LNCaP clone FGC (cell line): ENCODE measurements at regions not wholly inside any gene's neighbourhood (a gene's known extent, or its start where the extent isn't known, plus 50 kb on each side); places are given as distances from the start of the nearest gene placed in this dataset.
A peak's percentile ranks its signal among the peaks of the same experiment; 100 is the strongest.
"Not testable (repeated sequence)": the region's sequence is repeated elsewhere in the genome, so short reads cannot be mapped to it uniquely, and the experiment has no call there.

ENCODE experiments used
- DNase-seq: peaks from one replicate; pipeline ENCODE4 v3.0.0-alpha.2; 2011; ENCODE audit warnings: low read depth
- H3K4me3 ChIP-seq: 2 replicates; pipeline ENCODE4 v1.5.1; 2011; ENCODE audit warnings: mild to moderate bottlenecking, low read depth, low read length, control low read depth
- TF ChIP-seq, protein P1 (sequence below): IDR thresholded peaks from 2 replicates; pipeline ENCODE4 v1.5.1; 2012; ENCODE audit warnings: mild to moderate bottlenecking; ENCODE audit not compliant: control insufficient read depth, insufficient read depth; ENCODE audit errors: extremely low read depth

DNA sequence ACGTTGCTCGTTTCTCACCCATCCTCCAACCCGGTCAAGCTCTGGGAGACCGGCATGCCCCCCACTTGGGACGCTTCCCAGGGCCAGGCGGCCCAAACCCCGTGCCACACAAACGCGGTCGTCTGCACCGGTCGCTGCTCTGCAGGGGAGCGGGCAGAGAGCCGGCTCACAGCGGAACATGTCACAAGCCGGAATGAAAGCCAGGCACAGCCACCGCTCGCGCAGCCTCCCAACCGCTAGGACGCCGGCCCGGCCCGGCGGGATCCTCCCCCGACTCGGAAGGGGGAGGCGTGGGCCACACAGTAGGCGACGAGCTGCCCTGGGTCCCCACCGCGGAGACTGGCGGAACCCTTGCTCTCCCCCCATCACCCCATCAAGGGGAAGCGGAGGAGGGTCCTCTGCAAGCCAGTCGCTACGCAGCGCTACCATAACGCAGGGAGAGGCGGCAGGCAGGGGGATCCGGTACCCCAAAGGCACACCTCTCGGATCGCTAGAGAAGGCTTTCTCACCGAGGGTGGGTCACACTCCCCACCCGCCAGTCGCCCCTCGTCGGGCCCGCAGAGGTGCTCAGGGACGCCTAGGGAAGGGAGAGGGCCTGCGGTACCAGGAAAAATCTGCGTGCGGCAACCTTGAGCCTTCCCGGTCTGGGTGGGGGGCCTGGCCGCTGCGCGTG, 768.4 kb upstream of the DEFB115 start:
- DNase-seq: no peak
- TF ChIP-seq, protein P1, sequence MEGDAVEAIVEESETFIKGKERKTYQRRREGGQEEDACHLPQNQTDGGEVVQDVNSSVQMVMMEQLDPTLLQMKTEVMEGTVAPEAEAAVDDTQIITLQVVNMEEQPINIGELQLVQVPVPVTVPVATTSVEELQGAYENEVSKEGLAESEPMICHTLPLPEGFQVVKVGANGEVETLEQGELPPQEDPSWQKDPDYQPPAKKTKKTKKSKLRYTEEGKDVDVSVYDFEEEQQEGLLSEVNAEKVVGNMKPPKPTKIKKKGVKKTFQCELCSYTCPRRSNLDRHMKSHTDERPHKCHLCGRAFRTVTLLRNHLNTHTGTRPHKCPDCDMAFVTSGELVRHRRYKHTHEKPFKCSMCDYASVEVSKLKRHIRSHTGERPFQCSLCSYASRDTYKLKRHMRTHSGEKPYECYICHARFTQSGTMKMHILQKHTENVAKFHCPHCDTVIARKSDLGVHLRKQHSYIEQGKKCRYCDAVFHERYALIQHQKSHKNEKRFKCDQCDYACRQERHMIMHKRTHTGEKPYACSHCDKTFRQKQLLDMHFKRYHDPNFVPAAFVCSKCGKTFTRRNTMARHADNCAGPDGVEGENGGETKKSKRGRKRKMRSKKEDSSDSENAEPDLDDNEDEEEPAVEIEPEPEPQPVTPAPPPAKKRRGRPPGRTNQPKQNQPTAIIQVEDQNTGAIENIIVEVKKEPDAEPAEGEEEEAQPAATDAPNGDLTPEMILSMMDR: no peak
- no peak overlapping the region for H3K4me3 ChIP-seq

DNA sequence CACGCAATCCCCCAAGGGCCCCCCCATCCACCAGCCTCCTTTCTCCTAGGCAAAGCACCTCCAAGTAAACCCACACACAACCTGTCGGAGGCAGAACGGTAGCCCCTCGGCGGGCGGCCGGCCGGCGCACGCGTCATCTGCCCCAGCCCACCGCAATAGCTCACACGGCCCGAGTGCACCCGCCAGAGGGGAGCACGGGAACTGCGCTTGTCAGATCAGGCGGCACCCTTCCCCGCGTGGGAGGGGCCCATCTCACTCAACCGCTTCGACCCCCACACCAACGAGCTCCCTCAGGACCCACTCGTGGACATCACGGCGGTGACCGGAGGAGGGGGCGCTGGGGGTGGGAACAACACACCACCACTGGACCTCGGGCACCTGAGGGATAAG, 767.9 kb upstream of the DEFB115 start:
- TF ChIP-seq, protein P1: no peak
- H3K4me3 ChIP-seq: no peak overlapping the region
- no peak for DNase-seq

DNA sequence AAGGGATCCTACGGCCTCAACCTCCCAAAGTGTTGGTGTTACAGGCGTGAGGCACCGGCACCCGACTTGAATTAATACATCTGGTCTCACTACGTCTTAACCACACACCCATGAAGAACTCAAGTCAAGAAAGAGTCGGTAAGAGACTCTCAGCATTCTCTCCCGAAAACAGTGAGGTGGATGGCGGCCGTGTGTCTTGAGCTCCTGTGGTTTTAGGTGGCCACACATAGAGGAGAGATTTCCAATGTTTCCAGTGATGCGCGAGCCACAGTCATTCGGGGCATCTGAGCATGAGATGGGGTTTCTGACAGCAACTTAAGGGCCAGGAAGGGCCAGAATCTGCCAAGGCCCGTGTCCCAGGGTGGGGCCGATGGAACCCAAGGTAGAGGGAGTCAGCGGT, 766.4 kb upstream of the DEFB115 start:
- DNase-seq: no peak
- TF ChIP-seq, protein P1: no peak
- H3K4me3 ChIP-seq: no peak overlapping the region

DNA sequence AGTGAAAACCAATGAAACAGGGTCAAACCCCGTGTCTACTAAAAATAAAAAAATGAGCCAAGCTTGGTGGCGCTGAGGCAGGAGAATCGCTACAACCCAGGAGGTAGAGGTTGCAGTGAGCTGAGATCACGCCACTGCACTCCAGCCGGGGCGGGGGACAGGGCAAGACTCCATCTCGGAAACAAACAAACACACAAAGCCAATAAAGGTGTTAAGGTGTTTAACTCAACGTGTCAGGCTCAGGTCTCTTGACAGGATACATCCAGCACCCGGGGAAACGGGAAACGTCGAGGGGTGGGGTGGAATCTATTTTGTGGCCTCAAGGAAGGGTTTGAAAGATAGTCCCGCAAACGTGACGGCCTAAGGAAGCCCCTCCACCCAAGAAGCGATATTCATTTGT, 760.8 kb upstream of the DEFB115 start:
- DNase-seq, H3K4me3 ChIP-seq: not testable (repeated sequence)

DNA sequence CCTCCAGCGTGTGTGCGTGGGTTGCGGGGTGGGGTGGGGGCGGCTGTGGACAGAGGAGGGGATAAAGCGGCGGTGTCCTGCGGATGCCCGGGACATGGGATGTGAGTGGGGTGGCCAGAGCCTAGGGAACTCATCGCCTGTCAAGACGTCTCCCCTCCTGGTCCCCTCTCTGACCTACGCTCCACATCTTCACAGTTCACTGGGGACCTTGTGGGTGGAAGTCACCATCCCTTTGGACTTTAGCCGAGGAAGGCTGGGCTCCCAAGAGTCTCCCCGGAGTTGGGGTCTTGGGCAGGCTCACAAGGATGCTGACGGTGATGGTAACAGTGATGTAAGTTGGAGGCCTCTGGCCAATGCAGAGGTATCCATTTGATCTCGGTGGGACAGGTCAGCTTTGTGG, 760.3 kb upstream of the DEFB115 start:
- not testable (repeated sequence) for DNase-seq, H3K4me3 ChIP-seq

DNA sequence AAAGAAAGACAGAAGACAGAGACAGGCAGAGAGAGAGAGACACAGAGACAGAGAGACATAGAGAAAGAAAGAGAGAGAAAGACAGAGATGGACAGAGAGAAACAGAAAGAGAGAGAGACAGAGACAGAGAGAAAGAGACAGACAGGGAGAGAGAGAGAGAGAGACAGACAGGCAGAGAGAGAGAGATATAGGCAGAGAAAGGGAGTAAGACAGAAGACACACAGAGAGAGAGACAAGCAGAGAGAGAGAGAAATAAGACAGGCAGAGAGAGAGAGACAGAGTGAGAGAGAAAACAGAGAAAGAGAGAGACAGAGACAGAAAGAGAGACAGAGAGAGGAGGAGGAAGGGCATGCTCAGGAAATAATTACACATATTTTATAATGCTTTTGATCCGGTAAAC, 758.3 kb upstream of the DEFB115 start:
- no peak for DNase-seq
- TF ChIP-seq, protein P1: no peak
- H3K4me3 ChIP-seq: no peak overlapping the region

DNA sequence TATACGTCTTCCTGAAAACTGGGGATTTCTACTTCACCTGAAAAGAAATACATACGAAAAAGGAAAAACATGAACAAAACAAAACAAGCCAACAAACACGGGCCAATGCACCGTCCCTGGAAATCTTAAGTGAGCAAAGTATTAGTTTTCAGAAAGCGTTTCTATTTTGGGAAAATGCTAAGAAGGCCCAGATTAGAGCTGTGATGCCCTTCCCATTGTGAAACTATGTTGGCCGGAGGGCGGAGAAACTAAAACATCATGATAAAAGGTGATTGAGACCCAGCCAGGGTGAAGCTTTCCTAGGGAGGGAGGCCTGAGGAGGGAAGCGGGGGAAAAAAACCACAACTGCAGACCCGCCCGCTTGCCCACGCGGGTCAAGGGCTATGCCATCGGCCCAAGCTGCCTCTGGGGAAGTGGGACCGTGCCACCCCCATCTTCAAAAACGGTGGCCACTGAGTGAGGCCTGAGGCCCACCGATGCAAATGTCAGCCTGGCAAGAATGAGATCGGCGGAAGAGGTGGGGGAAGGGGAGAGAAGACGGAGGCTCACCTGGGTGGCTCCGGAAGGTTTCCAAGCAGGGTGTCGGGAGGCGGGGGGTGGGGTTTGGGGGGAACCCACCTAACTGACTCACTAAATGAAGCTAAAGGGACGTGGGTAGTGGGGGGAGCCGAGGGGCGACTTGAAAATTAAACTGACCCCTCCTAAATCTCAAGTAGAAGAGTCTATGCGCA, 757.6 kb upstream of the DEFB115 start:
- DNase-seq, H3K4me3 ChIP-seq: not testable (repeated sequence)

DNA sequence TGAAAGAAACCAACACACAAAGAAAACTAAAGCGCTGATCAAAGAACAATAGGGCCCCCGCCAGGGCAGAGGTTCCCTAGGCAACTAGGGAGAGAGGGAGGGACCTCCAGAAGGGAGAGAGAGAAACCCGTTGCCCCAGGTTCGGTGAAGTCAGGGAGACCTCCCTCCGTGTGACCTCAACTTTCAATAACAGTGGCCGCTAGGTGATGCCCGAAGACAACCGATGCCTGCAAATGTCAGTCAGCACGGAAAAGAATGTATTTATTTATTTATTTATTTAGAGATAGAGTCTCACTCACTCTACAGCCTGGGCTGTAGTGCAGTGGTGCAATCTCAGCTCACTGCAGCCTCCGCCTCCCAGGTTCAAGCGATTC, 757.0 kb upstream of the DEFB115 start:
- DNase-seq: peak; percentile 32
- not testable (repeated sequence) for H3K4me3 ChIP-seq
- TF ChIP-seq, protein P1: peak; percentile 65
